Ovary (tissue), 7 donors: ENCODE measurements at regions not wholly inside any gene's neighbourhood (a gene's known extent, or its start where the extent isn't known, plus 50 kb on each side); places are given as distances from the start of the nearest gene placed in this dataset.

Source experiments
- DNase-seq, 5 donors: peaks; one replicate each; pipeline ENCODE4 v3.0.0-alpha.2; 2019 to 2020
- H3K27ac ChIP-seq, 2 donors: fragments of 200-600 bp; one replicate each; pipeline versions ENCODE4 v1.5.1 to v1.8.0; 2019 to 2022
- H3K27me3 ChIP-seq: fragments of 200-600 bp; one replicate; pipeline ENCODE4 v1.8.0; 2022
- H3K36me3 ChIP-seq: fragments of 200-600 bp; sonication (generic); one replicate; pipeline ENCODE4 v1.5.1; 2019
- H3K4me1 ChIP-seq: one replicate; pipeline ENCODE4 v1.8.1; 2013; ENCODE audit warnings: mild to moderate bottlenecking, moderate library complexity; ENCODE audit not compliant: insufficient read depth
- H3K4me3 ChIP-seq: fragments of 200-600 bp; sonication (generic); one replicate; pipeline ENCODE4 v1.5.1; 2017
- H3K9me3 ChIP-seq, 2 donors: fragments of 200-600 bp in 1 of 2; sonication (generic) in 1 of 2; one replicate each; pipeline versions ENCODE4 v1.5.1 to v1.8.1; 2013 to 2019; ENCODE audit warnings: mild to moderate bottlenecking in 1 of 2, moderate library complexity in 1 of 2
- CTCF ChIP-seq, 3 donors: fragments of 450-650 bp in 2 of 3; fragments of 200-600 bp in 1 of 3; IDR thresholded peaks; one replicate each; pipeline versions ENCODE4 v1.5.1 to v1.8.0; 2016 to 2022; ENCODE audit warnings: antibody characterized with exemption in 3 of 3, mild to moderate bottlenecking in 1 of 3
- EP300 ChIP-seq: sonication (generic); formaldehyde crosslinking; IDR thresholded peaks from one replicate; pipeline ENCODE4 v1.6.1; 2017; ENCODE audit warnings: antibody characterized with exemption
- POLR2A ChIP-seq: fragments of 450-650 bp; IDR thresholded peaks from one replicate; pipeline ENCODE4 v1.6.1; 2017; ENCODE audit warnings: antibody characterized with exemption, mild to moderate bottlenecking, moderate library complexity
- WGBS, 3 donors: extraction: QIAGEN DNeasy Blood & Tissue Kit in 1 of 3; methylation state at CpG; one replicate each; pipeline versions ENCODE4 v1.1.5 to v1.1.7; 2013 to 2017; 5-methylcytosine and 5-hydroxymethylcytosine counted together
- intact Hi-C, 4 donors: fragments of 100-400 bp; cut with DNase I; formaldehyde crosslinking; loops; one replicate each; pipeline versions ENCODE4 v1.11.0 to v1.15.1; 2022 to 2023
- donor health status: DM: no; HTN: no; CAD: no; lungs with moderate emphysema.
- donor health status: DM: no; HTN: no; CAD: no.
- donor health status: Bipolar disorder and iron deficiency.
- donor health status: DM: no; HTN: no; CAD: no.
- donor health status: DM: yes; HTN: yes; CAD: no.

- Histone ChIP-seq H3K36me3 (no peaks in the 10 kb centered on the region), H3K27ac (no peak overlapping the region), H3K27me3 (no peaks in the 10 kb centered on the region), H3K4me1 (no peaks in the 10 kb centered on the region), H3K4me3 (no peak overlapping the region), H3K9me3 (no peaks in the 10 kb centered on the region)
- intact Hi-C loops: no loop called here
- no peak for DNase-seq
- TF ChIP-seq POLR2A (no peak), EP300 (no peak), CTCF (IDR thresholded peaks at IDR 0.05) (no peak)
These were observed 579.0 kb downstream of the PLCL1 start for GRCh38 chr2:198383392-198383791.

DNA sequence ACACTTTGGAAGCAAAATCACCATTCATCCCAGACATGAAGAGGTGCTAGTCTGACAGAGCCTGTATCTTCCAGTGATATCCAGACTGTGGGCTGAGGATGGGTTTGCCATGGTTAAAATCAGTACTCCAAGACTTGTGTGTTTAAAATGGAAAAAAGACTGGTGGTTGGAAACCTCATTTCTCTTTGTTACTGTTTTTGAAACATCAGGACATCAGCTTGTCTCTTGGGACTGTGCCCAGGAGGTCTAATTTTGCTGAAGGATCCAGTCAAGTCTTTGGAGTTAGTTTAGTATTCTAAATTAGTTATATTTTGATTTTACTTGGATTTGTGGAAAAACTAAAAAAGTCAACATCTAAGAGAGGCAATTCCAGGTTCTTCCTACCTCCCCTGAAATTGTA is 578.4 kb downstream of the PLCL1 start:
- H3K4me1 ChIP-seq: no peaks in the 10 kb centered on the region
- intact Hi-C loops: no loop called here
- no peaks in the 10 kb centered on the region for H3K36me3 ChIP-seq
- H3K27ac ChIP-seq: no peak overlapping the region
- H3K27me3 ChIP-seq: no peaks in the 10 kb centered on the region
- no peak for TF ChIP-seq EP300
- no peak for TF ChIP-seq POLR2A
- no peak for TF ChIP-seq CTCF (IDR thresholded peaks at IDR 0.05)
- no peaks in the 10 kb centered on the region for H3K9me3 ChIP-seq
- no peak for DNase-seq
- H3K4me3 ChIP-seq: no peak overlapping the region

DNA sequence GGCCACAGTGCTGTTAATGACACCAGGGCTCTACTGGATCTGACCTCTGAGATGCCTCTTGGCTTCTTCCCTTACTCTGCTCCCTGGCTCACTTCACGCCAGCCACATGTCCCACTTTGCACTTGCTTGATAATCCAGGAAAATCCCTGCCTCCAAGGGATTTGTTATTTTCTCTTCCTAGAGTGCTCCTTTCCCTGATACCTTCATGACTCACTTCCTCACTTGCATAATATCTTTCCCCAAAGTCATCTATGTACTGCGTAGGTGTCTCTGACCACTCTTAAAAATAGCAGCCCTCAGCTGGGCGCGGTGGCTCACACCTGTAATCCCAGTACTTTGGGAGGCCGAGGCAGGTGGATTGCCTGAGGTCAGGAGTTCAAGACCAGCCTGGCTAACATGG is 572.3 kb downstream of the PLCL1 start:
- 90 to 96% (median 91%) methylated on average over 5 of the region's 5 CpGs for WGBS, 3 donors
- intact Hi-C loops: no loop called here

DNA sequence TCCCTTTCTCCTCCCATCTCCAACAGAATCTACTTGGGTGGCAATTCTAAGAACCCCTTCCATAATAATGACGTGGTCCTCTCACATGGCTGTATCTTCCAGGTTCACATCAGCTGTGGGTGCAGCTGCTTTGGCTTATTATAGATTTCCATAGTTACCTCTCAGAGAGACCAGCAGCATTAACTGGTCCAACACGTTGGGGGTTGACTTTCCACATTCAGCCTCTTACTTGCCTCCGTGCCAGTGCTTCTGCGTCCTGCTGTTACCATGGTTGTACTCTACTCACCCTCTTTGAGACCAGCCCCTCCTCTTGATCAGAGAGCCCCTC is 570.7 kb downstream of the PLCL1 start:
- Histone ChIP-seq H3K27me3 (no peaks in the 10 kb centered on the region), H3K36me3 (no peaks in the 10 kb centered on the region), H3K27ac (no peak overlapping the region), H3K9me3 (no peaks in the 10 kb centered on the region), H3K4me1 (no peaks in the 10 kb centered on the region), H3K4me3 (no peak overlapping the region)
- 30 to 53% (median 48%) methylated on average over 4 of the region's 4 CpGs for WGBS, 3 donors
- intact Hi-C loops: no loop called here
- no peak for DNase-seq
- TF ChIP-seq POLR2A (no peak), EP300 (no peak), CTCF (IDR thresholded peaks at IDR 0.05) (no peak)

More for the DNA sequence above, 572.3 kb downstream of the PLCL1 start:
- Histone ChIP-seq H3K27me3 (no peaks in the 10 kb centered on the region), H3K4me3 (no peak overlapping the region), H3K36me3 (no peaks in the 10 kb centered on the region), H3K4me1 (no peaks in the 10 kb centered on the region), H3K27ac (no peak overlapping the region), H3K9me3 (no peaks in the 10 kb centered on the region)
- TF ChIP-seq CTCF (IDR thresholded peaks at IDR 0.05): no peak
- no peak for TF ChIP-seq POLR2A
- no peak for TF ChIP-seq EP300
- no peak for DNase-seq
